Skeletal muscle cell (primary cell): ENCODE measurements at regions not wholly inside any gene's neighbourhood (a gene's known extent, or its start where the extent isn't known, plus 50 kb on each side); places are given as distances from the start of the nearest gene placed in this dataset.

Experiments
- DNase-seq: peaks from one replicate; pipeline ENCODE4 v3.0.0-alpha.2; 2010; ENCODE audit warnings: low read depth
- H3K4me3 ChIP-seq: 2 replicates; pipeline ENCODE4 v1.5.1; 2011; ENCODE audit warnings: low read depth, mild to moderate bottlenecking, control low read depth, low read length, moderate library complexity

- H3K4me3 ChIP-seq, result no peak overlapping the region
- DNase-seq, result no peak
Measured at GRCh38 chr1:164498792-164499191, 60.2 kb upstream of the PBX1 start.

- no peak for DNase-seq
- no peak overlapping the region for H3K4me3 ChIP-seq
Measured at GRCh38 chr1:164504749-164505148, 54.2 kb upstream of the PBX1 start.
